C4-2B (cell line): ENCODE measurements at regions not wholly inside any gene's neighbourhood (a gene's known extent, or its start where the extent isn't known, plus 50 kb on each side); places are given as distances from the start of the nearest gene placed in this dataset.
A peak's percentile ranks its signal among the peaks of the same experiment; 100 is the strongest.

Source experiments
- H3K27ac ChIP-seq: fragments of 450-650 bp; 2 replicates; pipeline ENCODE4 v1.5.1; 2017
- ZFX ChIP-seq: fragments of 450-650 bp; IDR thresholded peaks from 2 replicates; pipeline ENCODE4 v1.6.1; 2017
- TF ChIP-seq, protein P1 (sequence below): fragments of 450-650 bp; conservative IDR thresholded peaks from 2 replicates; pipeline ENCODE4 v1.5.1; 2017; ENCODE audit warnings: mild to moderate bottlenecking

DNA sequence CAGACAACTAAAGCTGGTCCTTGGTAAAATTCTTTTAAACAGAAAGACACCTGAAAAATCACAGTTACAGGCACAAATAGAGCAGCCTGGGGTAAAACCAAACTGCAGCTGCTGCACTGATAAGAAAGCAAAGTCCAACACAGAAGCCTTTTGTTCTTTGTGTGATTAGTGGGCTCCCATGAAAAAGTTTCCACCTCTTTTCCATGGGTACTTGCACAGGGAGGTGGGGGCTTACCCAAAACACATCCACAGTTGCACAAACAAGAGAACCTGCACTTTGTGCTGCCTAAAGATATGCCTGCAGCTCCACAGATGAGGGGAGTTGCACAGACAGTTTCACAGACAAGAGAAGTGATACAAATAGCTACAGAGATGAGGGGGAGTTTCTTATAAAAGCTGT, 106.7 kb upstream of the SLC5A9 start:
- TF ChIP-seq, protein P1, sequence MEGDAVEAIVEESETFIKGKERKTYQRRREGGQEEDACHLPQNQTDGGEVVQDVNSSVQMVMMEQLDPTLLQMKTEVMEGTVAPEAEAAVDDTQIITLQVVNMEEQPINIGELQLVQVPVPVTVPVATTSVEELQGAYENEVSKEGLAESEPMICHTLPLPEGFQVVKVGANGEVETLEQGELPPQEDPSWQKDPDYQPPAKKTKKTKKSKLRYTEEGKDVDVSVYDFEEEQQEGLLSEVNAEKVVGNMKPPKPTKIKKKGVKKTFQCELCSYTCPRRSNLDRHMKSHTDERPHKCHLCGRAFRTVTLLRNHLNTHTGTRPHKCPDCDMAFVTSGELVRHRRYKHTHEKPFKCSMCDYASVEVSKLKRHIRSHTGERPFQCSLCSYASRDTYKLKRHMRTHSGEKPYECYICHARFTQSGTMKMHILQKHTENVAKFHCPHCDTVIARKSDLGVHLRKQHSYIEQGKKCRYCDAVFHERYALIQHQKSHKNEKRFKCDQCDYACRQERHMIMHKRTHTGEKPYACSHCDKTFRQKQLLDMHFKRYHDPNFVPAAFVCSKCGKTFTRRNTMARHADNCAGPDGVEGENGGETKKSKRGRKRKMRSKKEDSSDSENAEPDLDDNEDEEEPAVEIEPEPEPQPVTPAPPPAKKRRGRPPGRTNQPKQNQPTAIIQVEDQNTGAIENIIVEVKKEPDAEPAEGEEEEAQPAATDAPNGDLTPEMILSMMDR = no peak
- TF ChIP-seq ZFX = no peak
- H3K27ac ChIP-seq = no peak overlapping the region

DNA sequence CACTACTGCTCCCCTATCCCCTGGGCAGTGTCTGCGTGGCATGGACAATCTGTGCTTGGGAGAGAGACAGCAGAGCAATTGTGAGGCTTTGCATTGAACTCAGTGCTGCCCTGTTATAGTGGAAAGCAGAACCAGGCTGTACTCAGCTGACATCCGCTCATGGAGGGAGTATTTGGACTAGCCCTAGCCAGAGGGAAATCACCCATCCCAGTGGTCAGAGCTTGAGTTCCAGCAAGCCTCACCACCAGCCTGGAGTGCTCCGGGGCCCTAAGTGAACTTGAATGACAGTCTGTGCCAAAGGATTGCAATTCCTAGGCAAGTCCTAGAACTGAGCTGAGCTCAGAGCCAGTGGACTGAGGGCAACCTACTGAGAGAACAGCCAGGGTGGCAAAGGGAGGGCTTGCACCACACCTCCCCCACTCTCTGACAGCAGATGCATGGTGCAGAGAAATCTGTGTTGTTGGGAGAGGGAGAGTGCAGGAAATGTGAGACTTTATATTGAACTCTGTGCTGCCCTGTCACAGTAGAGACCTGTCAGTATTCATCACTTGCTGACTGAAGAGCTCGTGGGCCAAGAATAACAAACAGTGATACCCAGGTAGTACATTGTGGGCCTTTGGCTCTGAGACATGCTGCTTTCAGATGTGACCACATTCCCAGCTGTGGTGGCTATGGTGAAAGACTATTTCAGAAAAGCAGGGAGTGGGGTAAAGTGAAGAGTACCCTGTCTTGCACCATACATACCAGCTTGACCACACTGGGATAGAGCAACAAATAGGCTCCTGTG, 107.7 kb upstream of the SLC5A9 start:
- H3K27ac ChIP-seq = no peak overlapping the region
- TF ChIP-seq, protein P1 = no peak
- no peak for TF ChIP-seq ZFX

DNA sequence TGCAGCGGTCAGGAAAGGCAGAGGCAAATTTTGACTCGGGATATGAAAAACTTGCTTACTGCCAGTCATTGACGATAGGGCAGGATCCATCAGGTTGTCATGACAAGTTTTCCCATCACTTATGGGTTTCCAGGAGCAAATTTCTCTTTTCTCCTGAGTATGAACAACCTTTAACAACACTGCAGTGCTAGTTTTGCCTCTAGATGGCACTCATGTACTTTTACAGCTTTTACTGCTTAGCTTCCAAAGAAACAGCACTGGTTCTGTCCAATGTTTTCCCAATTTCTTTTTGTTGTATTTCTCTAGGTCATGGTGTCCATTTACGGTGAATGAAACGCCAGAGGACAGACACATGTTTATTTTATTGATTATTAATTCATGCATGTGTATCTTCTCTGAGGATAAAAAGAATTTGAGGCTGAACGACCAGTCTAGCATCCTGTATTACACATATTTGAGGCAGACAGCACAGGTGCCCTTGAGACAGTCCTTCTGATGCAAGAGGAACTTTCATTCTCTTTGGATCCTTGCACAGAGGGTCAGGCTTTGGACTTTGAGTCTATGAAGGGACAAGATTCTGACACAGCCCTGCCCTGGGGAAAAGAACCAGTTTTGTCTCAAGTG, 112.3 kb upstream of the TRABD2B start:
- no peak overlapping the region for H3K27ac ChIP-seq
- TF ChIP-seq, protein P1 = peak; percentile 94
- TF ChIP-seq ZFX = no peak

DNA sequence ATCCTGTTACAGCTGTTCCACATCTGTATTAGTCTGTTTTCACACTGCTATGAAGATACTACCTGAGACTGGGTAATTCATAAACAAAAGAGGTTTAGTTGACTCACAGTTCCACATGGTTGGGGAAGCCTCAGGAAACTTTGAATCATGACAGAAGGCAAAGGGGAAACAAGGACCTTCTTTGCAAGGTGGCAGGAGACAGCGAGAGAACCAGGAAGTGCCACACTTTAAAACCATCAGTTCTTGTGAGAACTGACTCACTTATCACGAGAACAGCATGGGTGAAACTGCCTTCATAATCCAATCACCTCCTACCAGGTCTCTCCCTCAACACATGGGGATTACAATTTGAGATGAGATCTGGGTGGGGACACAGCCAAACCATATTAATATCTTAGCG, 110.3 kb upstream of the TRABD2B start:
- no peak overlapping the region for H3K27ac ChIP-seq
- TF ChIP-seq, protein P1 = no peak
- no peak for TF ChIP-seq ZFX

DNA sequence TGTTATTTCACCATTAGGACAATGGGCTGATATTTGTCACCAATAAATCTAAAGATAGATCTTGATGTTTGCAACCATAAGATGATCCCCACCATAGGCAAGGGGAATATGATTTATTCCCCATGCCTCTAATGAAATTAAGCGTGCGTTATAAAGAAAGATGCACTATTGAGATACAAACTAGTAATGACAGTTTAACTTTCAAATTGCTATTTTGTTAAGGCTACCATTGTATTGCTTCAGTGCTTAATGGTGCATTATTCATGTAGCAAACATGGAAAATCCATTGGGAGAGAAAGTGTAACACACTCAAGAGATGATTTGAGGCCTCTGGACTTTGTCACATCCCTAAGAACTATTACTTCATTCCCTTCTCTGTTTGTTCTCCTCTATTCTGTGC, 108.9 kb upstream of the TRABD2B start:
- H3K27ac ChIP-seq = no peak overlapping the region
- no peak for TF ChIP-seq ZFX
- TF ChIP-seq, protein P1 = no peak

DNA sequence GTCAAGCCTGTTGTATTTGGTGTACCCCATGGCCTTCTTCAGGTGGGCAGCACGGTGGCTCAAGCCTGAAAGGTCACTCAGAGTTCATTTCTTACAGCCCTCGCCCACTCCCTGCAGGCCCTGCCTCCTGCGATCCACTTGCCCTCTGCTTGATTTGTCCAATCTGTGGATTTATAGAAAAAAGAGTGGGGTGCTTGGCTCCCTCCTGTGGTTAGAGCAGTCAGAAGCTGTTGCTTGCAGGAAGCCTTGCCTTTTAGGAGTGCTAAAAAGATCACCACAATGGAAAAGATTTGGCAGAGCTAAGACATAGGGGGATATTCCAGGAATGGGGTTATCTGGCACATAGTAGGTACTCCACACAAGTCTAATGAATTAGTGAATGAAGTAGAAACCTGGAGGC, 108.0 kb upstream of the TRABD2B start:
- H3K27ac ChIP-seq = no peak overlapping the region
- TF ChIP-seq ZFX = no peak
- TF ChIP-seq, protein P1 = no peak

DNA sequence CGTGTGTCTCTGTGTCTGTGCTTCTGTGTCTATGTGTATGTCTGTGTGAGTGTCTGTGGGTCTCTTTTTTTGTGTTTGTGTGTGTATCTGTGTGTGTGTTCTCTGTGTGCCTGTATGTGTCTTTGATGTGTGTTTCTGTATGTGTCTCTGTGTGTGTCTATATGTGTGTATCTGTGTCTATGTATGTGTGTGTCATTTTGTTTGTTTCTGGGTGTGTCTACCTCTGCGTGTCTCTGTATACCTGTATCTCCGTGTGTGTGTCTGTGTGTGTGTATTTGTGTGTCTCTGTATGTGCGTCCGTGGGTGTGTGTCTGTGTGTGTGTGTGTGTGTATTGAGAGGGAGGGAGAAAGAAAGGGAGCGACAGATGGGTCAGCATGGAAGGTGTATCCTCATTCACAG, 106.3 kb upstream of the TRABD2B start:
- TF ChIP-seq ZFX = no peak
- TF ChIP-seq, protein P1 = no peak
- H3K27ac ChIP-seq = no peak overlapping the region
